ENCODE measurements at regions not wholly inside any gene's neighbourhood (a gene's known extent, or its start where the extent isn't known, plus 50 kb on each side); places are given as distances from the start of the nearest gene placed in this dataset.

GRCh38 chr5:105331558-105331957, 1769.0 kb upstream of the NUDT12 start:
- Histone ChIP-seq H3K36me3 (ENCODE audit: control insufficient read depth in 2 of 2, extremely low read depth in 1 of 2, insufficient read depth in 2 of 2, low read length in 2 of 2) (no peaks in the 10 kb centered on the region), H3K27me3 (ENCODE audit: control insufficient read depth in 2 of 2, insufficient read depth in 2 of 2, low read length in 2 of 2) (no peaks in the 10 kb centered on the region), H3K9ac (replicated peaks; ENCODE audit: extremely low read depth, insufficient read depth, low read length) (no peak overlapping the region), H3K9me1 (replicated peaks; ENCODE audit: control insufficient read depth, extremely low read depth, insufficient read depth, low read length) (no peaks in the 10 kb centered on the region), H3K27ac (ENCODE audit: insufficient read depth, low read depth, low read length) (no peak overlapping the region), H3K79me2 (ENCODE audit: control insufficient read depth, insufficient read depth, low read length) (no peaks in the 10 kb centered on the region), H2AFZ (ENCODE audit: low read depth, low read length) (no peak overlapping the region), H3K4me3 (replicated peaks in 1 of 3; ENCODE audit: insufficient read depth in 1 of 3, low read depth in 1 of 3, low read length in 3 of 3) (no peak overlapping the region), H3K4me2 (ENCODE audit: insufficient read depth, low read length) (no peak overlapping the region), H4K20me1 (replicated peaks; ENCODE audit: control insufficient read depth, extremely low read depth, insufficient read depth, low read length) (no peaks in the 10 kb centered on the region), H3K4me1 (ENCODE audit: control insufficient read depth, extremely low read depth, insufficient read depth, low read length) (no peaks in the 10 kb centered on the region), H3K9me3 (replicated peaks; ENCODE audit: control insufficient read depth, insufficient read depth, low read length) (no peaks in the 10 kb centered on the region)
- DNase-seq (ENCODE audit: low read depth, low spot score) (no peak), FAIRE-seq (no peak)
- dilution Hi-C loops (cut with MboI; ENCODE audit: extremely low pct_ligation_motif_present, low sequenced_read_pairs), result no loop called here
- no TSS peak for BruUV-seq (replicated peaks)
- TF ChIP-seq JUN (IDR thresholded peaks at IDR 0.05; ENCODE audit: borderline replicate concordance, insufficient read depth, insufficient read length, low read depth) (no peak), POLR2A (IDR thresholded peaks at IDR 0.05; ENCODE audit: low read depth, low read length) (no peak), EZH2 (IDR thresholded peaks at IDR 0.05; ENCODE audit: borderline replicate concordance, low read depth, low read length, severe bottlenecking) (no peak), FOS (IDR thresholded peaks at IDR 0.05; ENCODE audit: borderline replicate concordance, insufficient read depth, low read length) (no peak), GATA2 (IDR thresholded peaks at IDR 0.05; ENCODE audit: insufficient read depth, insufficient read length, low read depth, low read length) (no peak), MYC (IDR thresholded peaks at IDR 0.05; ENCODE audit: low read depth, low read length) (no peak), POLR2AphosphoS5 (IDR thresholded peaks at IDR 0.05; ENCODE audit: insufficient read depth, low read depth, low read length) (no peak), MAX (IDR thresholded peaks at IDR 0.05; ENCODE audit: insufficient read depth, insufficient read length) (no peak)
- TF ChIP-seq, protein P1, sequence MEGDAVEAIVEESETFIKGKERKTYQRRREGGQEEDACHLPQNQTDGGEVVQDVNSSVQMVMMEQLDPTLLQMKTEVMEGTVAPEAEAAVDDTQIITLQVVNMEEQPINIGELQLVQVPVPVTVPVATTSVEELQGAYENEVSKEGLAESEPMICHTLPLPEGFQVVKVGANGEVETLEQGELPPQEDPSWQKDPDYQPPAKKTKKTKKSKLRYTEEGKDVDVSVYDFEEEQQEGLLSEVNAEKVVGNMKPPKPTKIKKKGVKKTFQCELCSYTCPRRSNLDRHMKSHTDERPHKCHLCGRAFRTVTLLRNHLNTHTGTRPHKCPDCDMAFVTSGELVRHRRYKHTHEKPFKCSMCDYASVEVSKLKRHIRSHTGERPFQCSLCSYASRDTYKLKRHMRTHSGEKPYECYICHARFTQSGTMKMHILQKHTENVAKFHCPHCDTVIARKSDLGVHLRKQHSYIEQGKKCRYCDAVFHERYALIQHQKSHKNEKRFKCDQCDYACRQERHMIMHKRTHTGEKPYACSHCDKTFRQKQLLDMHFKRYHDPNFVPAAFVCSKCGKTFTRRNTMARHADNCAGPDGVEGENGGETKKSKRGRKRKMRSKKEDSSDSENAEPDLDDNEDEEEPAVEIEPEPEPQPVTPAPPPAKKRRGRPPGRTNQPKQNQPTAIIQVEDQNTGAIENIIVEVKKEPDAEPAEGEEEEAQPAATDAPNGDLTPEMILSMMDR (IDR thresholded peaks at IDR 0.05; ENCODE audit: extremely low read depth in 1 of 2, insufficient read depth in 1 of 2, low read depth in 1 of 2, low read length in 2 of 2), result no peak
- intact Hi-C loops (cut with micrococcal nuclease), result no loop called here
- ChIA-PET POLR2A (no interaction called here), CTCF (no interaction called here)

Data from endothelial cell of umbilical vein (primary cell).